Astrocyte (in vitro differentiated cells and primary cell): ENCODE measurements at regions not wholly inside any gene's neighbourhood (a gene's known extent, or its start where the extent isn't known, plus 50 kb on each side); places are given as distances from the start of the nearest gene placed in this dataset.
A peak's percentile ranks its signal among the peaks of the same experiment; 100 is the strongest.

Experiments
- DNase-seq: peaks from one replicate; pipeline ENCODE4 v3.0.0-alpha.2; 2010; ENCODE audit warnings: low read depth
- FAIRE-seq: peaks from 2 replicates; lab custom pipeline; 2011; peaks lifted over from hg19 to GRCh38; lab: Jason Lieb, UNC
- H2AFZ ChIP-seq: 2 replicates; pipeline ENCODE4 v1.6.0; 2012; ENCODE audit warnings: low read depth, low read length, inconsistent platforms
- H3K27ac ChIP-seq: 2 replicates; pipeline ENCODE4 v1.5.1; 2011; ENCODE audit warnings: low read depth, low read length, inconsistent platforms
- H3K27me3 ChIP-seq: 2 replicates; pipeline ENCODE4 v1.6.0; 2011; ENCODE audit warnings: low read length, inconsistent platforms; ENCODE audit not compliant: insufficient read depth
- H3K36me3 ChIP-seq: 2 replicates; pipeline ENCODE4 v1.5.1; 2011; ENCODE audit warnings: low read length, inconsistent platforms; ENCODE audit not compliant: insufficient read depth
- H3K4me1 ChIP-seq: 2 replicates; pipeline ENCODE4 v1.5.1; 2011; ENCODE audit warnings: low read length, inconsistent platforms; ENCODE audit not compliant: insufficient read depth
- H3K4me2 ChIP-seq: 2 replicates; pipeline ENCODE4 v1.6.0; 2012; ENCODE audit warnings: low read length, inconsistent platforms
- H3K4me3 ChIP-seq: 2 replicates; pipeline ENCODE4 v1.5.1; 2011; ENCODE audit warnings: low read depth, mild to moderate bottlenecking, low read length, inconsistent platforms; ENCODE audit not compliant: insufficient read depth
- H3K79me2 ChIP-seq: 2 replicates; pipeline ENCODE4 v1.6.0; 2012; ENCODE audit warnings: mild to moderate bottlenecking, low read length, inconsistent platforms; ENCODE audit not compliant: insufficient read depth
- H3K9ac ChIP-seq: 2 replicates; pipeline ENCODE4 v1.6.0; 2012; ENCODE audit warnings: mild to moderate bottlenecking, low read length, inconsistent platforms
- H3K9me3 ChIP-seq: 2 replicates; pipeline ENCODE4 v1.5.1; 2012; ENCODE audit warnings: low read depth, mild to moderate bottlenecking, low read length, inconsistent platforms; ENCODE audit not compliant: insufficient read depth
- H4K20me1 ChIP-seq: 2 replicates; pipeline ENCODE4 v1.6.0; 2012; ENCODE audit warnings: low read length, inconsistent platforms; ENCODE audit not compliant: insufficient read depth
- H3K27ac Mint-ChIP-seq: one replicate; pipeline ENCODE4 v1.8.0; 2021; ENCODE audit warnings: mild to moderate bottlenecking, mixed read lengths; ENCODE audit not compliant: unreplicated experiment
- H3K27me3 Mint-ChIP-seq: one replicate; pipeline ENCODE4 v1.8.0; 2021; ENCODE audit warnings: low read depth, mixed read lengths; ENCODE audit not compliant: unreplicated experiment
- H3K36me3 Mint-ChIP-seq: one replicate; pipeline ENCODE4 v1.8.0; 2021; ENCODE audit warnings: low read depth, mixed read lengths; ENCODE audit not compliant: unreplicated experiment
- H3K4me1 Mint-ChIP-seq: one replicate; pipeline ENCODE4 v1.8.0; 2021; ENCODE audit warnings: low read depth, mixed read lengths; ENCODE audit not compliant: unreplicated experiment
- H3K4me3 Mint-ChIP-seq: one replicate; pipeline ENCODE4 v1.8.0; 2021; ENCODE audit warnings: mild to moderate bottlenecking, moderate library complexity, mixed read lengths; ENCODE audit not compliant: unreplicated experiment
- H3K9me3 Mint-ChIP-seq: one replicate; pipeline ENCODE4 v1.8.0; 2021; ENCODE audit warnings: mild to moderate bottlenecking, mixed read lengths; ENCODE audit not compliant: unreplicated experiment
- CTCF ChIP-seq: IDR thresholded peaks from 2 replicates; pipeline ENCODE4 v1.5.1; 2011; ENCODE audit warnings: low read depth, mild to moderate bottlenecking, inconsistent platforms, low read length, moderate library complexity; ENCODE audit not compliant: insufficient read depth
- EZH2 ChIP-seq: IDR thresholded peaks from 2 replicates; pipeline ENCODE4 v1.6.1; 2012; ENCODE audit warnings: mild to moderate bottlenecking, low read length, inconsistent platforms; ENCODE audit not compliant: insufficient read depth

GRCh38 chr4:89511776-89512175 is 204.2 kb upstream of the GPRIN3 start:
- Histone ChIP-seq H3K27me3 (peaks cover 2% of the 10 kb centered on the region), H4K20me1 (no peaks in the 10 kb centered on the region), H3K9me3 (no peaks in the 10 kb centered on the region), H3K79me2 (no peaks in the 10 kb centered on the region), H3K4me3 (no peak overlapping the region), H3K27ac (no peak overlapping the region), H3K4me1 (no peaks in the 10 kb centered on the region), H2AFZ (no peak overlapping the region), H3K4me2 (no peak overlapping the region), H3K36me3 (no peaks in the 10 kb centered on the region), H3K9ac (no peak overlapping the region)
- Mint-ChIP-seq H3K4me3 (no peak overlapping the region), H3K9me3 (peaks cover 8% of the 10 kb centered on the region), H3K36me3 (no peaks in the 10 kb centered on the region), H3K4me1 (peaks cover 2% of the 10 kb centered on the region), H3K27ac (no peak overlapping the region), H3K27me3 (no peaks in the 10 kb centered on the region)
- TF ChIP-seq EZH2 (no peak), CTCF (no peak)
- FAIRE-seq = no peak
- no peak for DNase-seq

- Histone ChIP-seq H3K9me3 (no peaks in the 10 kb centered on the region), H3K4me2 (no peak overlapping the region), H3K79me2 (no peaks in the 10 kb centered on the region), H3K4me1 (no peaks in the 10 kb centered on the region), H3K9ac (no peak overlapping the region), H3K36me3 (no peaks in the 10 kb centered on the region), H3K27ac (no peak overlapping the region), H2AFZ (no peak overlapping the region), H3K4me3 (no peak overlapping the region), H3K27me3 (no peaks in the 10 kb centered on the region), H4K20me1 (no peaks in the 10 kb centered on the region)
- peak; percentile 75 for DNase-seq
- no peak overlapping the region for H3K4me3 Mint-ChIP-seq
- no peak for TF ChIP-seq EZH2
- no peak for TF ChIP-seq CTCF
- no peak overlapping the region for H3K27ac Mint-ChIP-seq
- H3K27me3 Mint-ChIP-seq = no peaks in the 10 kb centered on the region
- no peaks in the 10 kb centered on the region for H3K36me3 Mint-ChIP-seq
- no peak for FAIRE-seq
- H3K4me1 Mint-ChIP-seq = peaks cover 3% of the 10 kb centered on the region
- H3K9me3 Mint-ChIP-seq = peaks cover 8% of the 10 kb centered on the region
Observed at GRCh38 chr4:89509708-89510281, 202.2 kb upstream of the GPRIN3 start.

DNA sequence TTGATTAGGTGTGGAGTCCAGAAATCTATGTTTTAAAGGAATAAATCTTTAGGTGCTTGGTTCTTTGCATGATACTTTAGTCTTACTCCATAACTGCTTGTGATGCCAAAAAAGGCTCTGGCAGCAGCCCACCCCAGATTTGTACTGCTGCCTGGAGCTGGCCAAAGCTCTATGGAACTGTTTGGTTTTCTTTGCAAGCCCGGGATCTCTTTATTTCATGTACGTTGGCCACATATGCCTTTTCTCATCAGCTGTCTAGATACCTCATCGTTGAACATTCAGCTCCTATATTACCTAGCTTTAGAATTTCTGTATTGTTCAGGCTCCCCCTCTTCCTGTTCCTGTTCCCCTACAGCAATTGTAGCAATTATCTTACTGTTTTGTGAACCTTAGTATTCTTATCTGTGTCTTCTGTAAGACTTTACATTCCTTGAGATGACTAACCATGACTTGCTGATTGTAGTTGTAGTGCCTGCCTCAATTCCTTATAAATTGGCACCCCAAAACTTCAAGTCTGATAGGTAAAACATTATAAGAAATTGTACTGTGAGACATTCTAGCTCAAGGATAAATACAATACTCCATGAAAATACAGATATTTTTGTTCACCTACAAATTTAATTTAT is 199.4 kb upstream of the GPRIN3 start:
- Histone ChIP-seq H3K4me2 (no peak overlapping the region), H2AFZ (no peak overlapping the region), H3K9me3 (no peaks in the 10 kb centered on the region), H3K9ac (no peak overlapping the region), H3K36me3 (no peaks in the 10 kb centered on the region), H3K79me2 (no peaks in the 10 kb centered on the region), H3K4me1 (no peaks in the 10 kb centered on the region), H3K4me3 (no peak overlapping the region), H3K27ac (no peak overlapping the region), H4K20me1 (no peaks in the 10 kb centered on the region), H3K27me3 (no peaks in the 10 kb centered on the region)
- Mint-ChIP-seq H3K27ac (no peak overlapping the region), H3K9me3 (peaks cover 8% of the 10 kb centered on the region), H3K27me3 (no peaks in the 10 kb centered on the region), H3K4me3 (no peak overlapping the region), H3K4me1 (peaks cover 3% of the 10 kb centered on the region), H3K36me3 (no peaks in the 10 kb centered on the region)
- DNase-seq (peak; percentile 49), FAIRE-seq (no peak)
- TF ChIP-seq EZH2 = no peak
- TF ChIP-seq CTCF = no peak
